Coronary artery (tissue), 2 donors: ENCODE measurements at regions not wholly inside any gene's neighbourhood (a gene's known extent, or its start where the extent isn't known, plus 50 kb on each side); places are given as distances from the start of the nearest gene placed in this dataset.

Experiments
- DNase-seq: peaks from one replicate; pipeline ENCODE4 v3.0.0-alpha.2; 2017; ENCODE audit warnings: low spot score
- H3K27ac ChIP-seq, 2 donors: fragments of 200-600 bp; sonication (generic); one replicate each; pipeline ENCODE4 v1.5.1; 2016 to 2019
- H3K4me3 ChIP-seq: fragments of 200-600 bp; sonication (generic); 2 replicates; pipeline ENCODE4 v1.5.1; 2016; ENCODE audit warnings: mild to moderate bottlenecking, moderate library complexity
- CTCF ChIP-seq: fragments of 200-600 bp; sonication (generic); IDR thresholded peaks from one replicate; pipeline ENCODE4 v1.5.1; 2019; ENCODE audit warnings: antibody characterized with exemption

GRCh38 chr16:85989863-85990643 is 91.1 kb downstream of the IRF8 start:
- H3K4me3 ChIP-seq: no peak overlapping the region
- no peak for DNase-seq
- no peak overlapping the region for H3K27ac ChIP-seq
- no peak for TF ChIP-seq CTCF

GRCh38 chr16:85990861-85991301 is 91.9 kb downstream of the IRF8 start:
- no peak overlapping the region for H3K4me3 ChIP-seq
- no peak for TF ChIP-seq CTCF
- H3K27ac ChIP-seq: no peak overlapping the region
- no peak for DNase-seq

GRCh38 chr16:85991425-85991824 is 92.5 kb downstream of the IRF8 start:
- DNase-seq: no peak
- no peak for TF ChIP-seq CTCF
- Histone ChIP-seq H3K27ac (no peak overlapping the region), H3K4me3 (no peak overlapping the region)

DNA sequence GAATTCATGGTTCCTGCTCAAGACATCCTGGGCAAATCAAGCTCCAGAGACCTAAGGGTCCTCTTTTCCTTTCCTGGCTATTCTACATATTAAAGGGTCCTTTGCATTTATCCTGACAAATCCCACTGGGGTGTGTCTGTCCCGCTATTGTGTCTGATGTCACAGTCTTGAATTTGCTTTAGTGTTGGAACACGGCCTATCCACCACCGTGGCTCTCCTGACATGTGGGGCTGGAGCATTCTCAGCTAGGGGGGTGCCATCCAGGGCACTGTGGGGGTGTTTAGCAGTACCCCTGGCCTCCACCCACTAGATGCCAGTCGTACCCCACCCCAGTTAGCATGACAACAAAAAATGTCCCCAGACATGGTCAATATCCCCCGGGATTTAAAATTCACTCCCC is 92.9 kb downstream of the IRF8 start:
- Histone ChIP-seq H3K27ac (no peak overlapping the region), H3K4me3 (no peak overlapping the region)
- TF ChIP-seq CTCF: no peak
- DNase-seq: no peak

GRCh38 chr16:85992359-85992758 is 93.4 kb downstream of the IRF8 start:
- DNase-seq: no peak
- TF ChIP-seq CTCF: no peak
- Histone ChIP-seq H3K4me3 (no peak overlapping the region), H3K27ac (no peak overlapping the region)

DNA sequence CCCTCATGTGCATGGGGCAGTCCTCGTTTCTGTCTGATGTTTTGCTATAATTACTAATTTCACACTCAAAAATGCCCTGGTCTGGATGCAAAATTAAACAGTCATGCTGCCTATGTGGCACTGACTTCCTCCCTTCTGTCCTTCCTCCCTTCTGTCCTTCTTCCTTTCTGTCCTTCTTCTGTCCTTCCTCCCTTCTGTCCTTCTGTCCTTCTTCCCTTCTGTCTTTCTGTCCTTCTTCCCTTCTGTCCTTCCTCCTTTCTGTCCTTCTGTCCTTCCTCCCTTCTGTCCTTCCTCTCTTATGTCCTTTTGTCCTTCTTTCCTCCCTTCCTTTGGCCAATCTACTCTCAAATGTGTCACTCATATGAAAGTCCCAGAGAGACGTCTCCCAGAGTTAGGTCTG is 93.8 kb downstream of the IRF8 start:
- no peak for TF ChIP-seq CTCF
- DNase-seq: no peak
- no peak overlapping the region for H3K4me3 ChIP-seq
- no peak overlapping the region for H3K27ac ChIP-seq
